HEK293 (cell line): ENCODE measurements at regions not wholly inside any gene's neighbourhood (a gene's known extent, or its start where the extent isn't known, plus 50 kb on each side); places are given as distances from the start of the nearest gene placed in this dataset.

Source experiments
- CTCF ChIA-PET: fragments of 350-600 bp; formaldehyde crosslinking; extraction: SDS; loops from one replicate; lab custom pipeline; 2021; ENCODE audit warnings: antibody characterized with exemption; lab: Yijun Ruan, JAX
- POLR2A ChIA-PET: fragments of 300-600 bp; formaldehyde crosslinking; extraction: SDS; loops from one replicate; lab custom pipeline; 2020; ENCODE audit warnings: antibody characterized with exemption, inconsistent platforms; lab: Yijun Ruan, JAX
- H3K27ac ChIP-seq: fragments of 200-500 bp; sonication (Bioruptor generic); 2 replicates; pipeline ENCODE4 v1.5.1; 2014; ENCODE audit warnings: low read depth, low read length, control low read depth, inconsistent platforms; ENCODE audit errors: extremely low read depth
- H3K36me3 ChIP-seq, 2 experiments: fragments of 200-500 bp in 1 of 2; sonication (Bioruptor generic) in 1 of 2; 1 replicate in 1 of 2; 2 replicates in 1 of 2; pipeline ENCODE4 v1.5.1; 2014 to 2017; ENCODE audit warnings: inconsistent platforms in 2 of 2, low read length in 2 of 2; ENCODE audit not compliant: control insufficient read depth in 2 of 2, insufficient read depth in 1 of 2
- H3K4me1 ChIP-seq: fragments of 200-500 bp; sonication (Bioruptor generic); 2 replicates; pipeline ENCODE4 v1.5.1; 2014; ENCODE audit warnings: mild to moderate bottlenecking, low read length, inconsistent platforms; ENCODE audit not compliant: control insufficient read depth, insufficient read depth
- H3K4me3 ChIP-seq: 2 replicates; pipeline ENCODE4 v1.5.1; 2011; ENCODE audit warnings: low read depth, mild to moderate bottlenecking, control low read depth, low read length, moderate library complexity
- H3K9me3 ChIP-seq: fragments of 200-500 bp; sonication (Bioruptor generic); 2 replicates; pipeline ENCODE4 v1.5.1; 2014; ENCODE audit warnings: low read depth, low read length, inconsistent platforms; ENCODE audit not compliant: control insufficient read depth, insufficient read depth
- SCRT2 ChIP-seq: fragments of 450-650 bp; formaldehyde crosslinking; IDR thresholded peaks from 2 replicates; pipeline ENCODE4 v1.5.1; 2016; ENCODE audit warnings: missing biosample characterization, missing genetic modification characterization
- SP7 ChIP-seq: fragments of 450-650 bp; formaldehyde crosslinking; IDR thresholded peaks from 2 replicates; pipeline ENCODE4 v1.5.1; 2016; ENCODE audit warnings: missing biosample characterization, missing genetic modification characterization
- ZBTB17 ChIP-seq: fragments of 450-650 bp; formaldehyde crosslinking; IDR thresholded peaks from 2 replicates; pipeline ENCODE4 v1.5.1; 2016; ENCODE audit warnings: missing biosample characterization, missing genetic modification characterization
- ZFP37 ChIP-seq: fragments of 450-650 bp; formaldehyde crosslinking; IDR thresholded peaks from 2 replicates; pipeline ENCODE4 v1.5.1; 2016; ENCODE audit warnings: missing biosample characterization, missing genetic modification characterization
- ZNF214 ChIP-seq: fragments of 450-650 bp; formaldehyde crosslinking; IDR thresholded peaks from 2 replicates; pipeline ENCODE4 v1.5.1; 2017; ENCODE audit warnings: missing biosample characterization, mild to moderate bottlenecking, missing genetic modification characterization, borderline replicate concordance
- ZNF24 ChIP-seq: fragments of 450-650 bp; formaldehyde crosslinking; IDR thresholded peaks from 2 replicates; pipeline ENCODE4 v1.5.1; 2016; ENCODE audit warnings: missing biosample characterization, missing genetic modification characterization
- ZNF266 ChIP-seq: fragments of 450-650 bp; formaldehyde crosslinking; IDR thresholded peaks from 2 replicates; pipeline ENCODE4 v1.5.1; 2016; ENCODE audit warnings: missing biosample characterization, missing genetic modification characterization, low read depth
- ZNF473 ChIP-seq: fragments of 450-650 bp; formaldehyde crosslinking; IDR thresholded peaks from 2 replicates; pipeline ENCODE4 v1.5.1; 2017; ENCODE audit warnings: missing biosample characterization, missing genetic modification characterization
- ZNF514 ChIP-seq: fragments of 450-650 bp; formaldehyde crosslinking; IDR thresholded peaks from 2 replicates; pipeline ENCODE4 v1.5.1; 2016; ENCODE audit warnings: missing biosample characterization, missing genetic modification characterization
- ZNF544 ChIP-seq: fragments of 450-650 bp; formaldehyde crosslinking; IDR thresholded peaks from 2 replicates; pipeline ENCODE4 v1.5.0; 2017; ENCODE audit warnings: missing biosample characterization, missing genetic modification characterization
- ZNF596 ChIP-seq: fragments of 450-650 bp; IDR thresholded peaks from 2 replicates; pipeline ENCODE4 v1.5.0; 2018; ENCODE audit warnings: missing biosample characterization, mild to moderate bottlenecking, missing genetic modification characterization, moderate library complexity
- ZNF629 ChIP-seq: fragments of 450-650 bp; formaldehyde crosslinking; IDR thresholded peaks from 2 replicates; pipeline ENCODE4 v1.5.1; 2017; ENCODE audit warnings: missing biosample characterization, missing genetic modification characterization
- ZNF76 ChIP-seq: fragments of 450-650 bp; formaldehyde crosslinking; IDR thresholded peaks from 2 replicates; pipeline ENCODE4; 2016; ENCODE audit warnings: low read depth, missing biosample characterization, missing genetic modification characterization, borderline replicate concordance
- ZNF843 ChIP-seq: fragments of 450-650 bp; formaldehyde crosslinking; IDR thresholded peaks from 2 replicates; pipeline ENCODE4 v1.5.1; 2016; ENCODE audit warnings: missing biosample characterization, missing genetic modification characterization
- TF ChIP-seq, protein P1 (sequence below): fragments of 450-650 bp; formaldehyde crosslinking; IDR thresholded peaks from 2 replicates; pipeline ENCODE4 v1.5.1; 2016; ENCODE audit warnings: missing biosample characterization, missing genetic modification characterization
- TF ChIP-seq, protein P2 (sequence below): fragments of 450-650 bp; formaldehyde crosslinking; IDR thresholded peaks from 2 replicates; pipeline ENCODE4 v1.5.1; 2016; ENCODE audit warnings: missing biosample characterization, missing genetic modification characterization
- TF ChIP-seq, protein P3 (sequence below): fragments of 450-650 bp; formaldehyde crosslinking; IDR thresholded peaks from 2 replicates; pipeline ENCODE4 v1.5.1; 2016; ENCODE audit warnings: missing biosample characterization, missing genetic modification characterization, borderline replicate concordance
- TF ChIP-seq, protein P4 (sequence below): fragments of 450-650 bp; formaldehyde crosslinking; IDR thresholded peaks from 2 replicates; pipeline ENCODE4 v1.5.1; 2017; ENCODE audit warnings: missing biosample characterization, missing genetic modification characterization
- TF ChIP-seq, protein P5 (sequence below): fragments of 450-650 bp; formaldehyde crosslinking; IDR thresholded peaks from 2 replicates; pipeline ENCODE4 v1.5.1; 2017; ENCODE audit warnings: missing biosample characterization, mild to moderate bottlenecking, missing genetic modification characterization, moderate library complexity

DNA sequence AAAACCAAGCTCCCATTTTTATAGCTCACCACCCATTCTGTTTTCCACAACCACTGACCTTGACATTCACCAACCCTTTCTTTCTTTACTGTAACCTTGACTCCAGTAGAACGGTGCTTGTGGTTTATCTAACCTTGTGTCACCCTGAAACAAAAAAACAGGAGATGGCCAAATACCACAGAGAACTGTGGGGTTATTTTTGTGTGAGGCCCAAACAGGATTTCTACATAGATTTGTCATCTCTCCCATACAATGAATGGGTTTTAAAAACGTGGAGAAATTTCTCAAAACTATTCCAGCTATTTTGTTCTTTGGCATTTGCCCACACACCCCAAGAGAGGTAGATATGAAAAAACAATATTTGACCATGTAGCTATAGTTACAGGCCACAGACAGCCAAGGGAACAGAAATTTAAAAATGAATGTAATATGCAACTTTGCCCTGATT lies 231.3 kb upstream of the TANK start:
- Histone ChIP-seq H3K27ac (no peak overlapping the region), H3K9me3 (no peaks in the 10 kb centered on the region), H3K4me3 (no peak overlapping the region), H3K36me3 (no peaks in the 10 kb centered on the region), H3K4me1 (no peaks in the 10 kb centered on the region)
- no peak for TF ChIP-seq SCRT2 (tag by site-specific recombination)
- TF ChIP-seq ZNF214 (tag by site-specific recombination), result no peak
- POLR2A ChIA-PET, result no interaction called here
- CTCF ChIA-PET, result interaction anchor here (0.8 to 1.1 kb wide), 2 partner anchors 11 to 677 kb away, joined by 3 to 4 read pairs; no protein-coding TSS in a partner anchor

DNA sequence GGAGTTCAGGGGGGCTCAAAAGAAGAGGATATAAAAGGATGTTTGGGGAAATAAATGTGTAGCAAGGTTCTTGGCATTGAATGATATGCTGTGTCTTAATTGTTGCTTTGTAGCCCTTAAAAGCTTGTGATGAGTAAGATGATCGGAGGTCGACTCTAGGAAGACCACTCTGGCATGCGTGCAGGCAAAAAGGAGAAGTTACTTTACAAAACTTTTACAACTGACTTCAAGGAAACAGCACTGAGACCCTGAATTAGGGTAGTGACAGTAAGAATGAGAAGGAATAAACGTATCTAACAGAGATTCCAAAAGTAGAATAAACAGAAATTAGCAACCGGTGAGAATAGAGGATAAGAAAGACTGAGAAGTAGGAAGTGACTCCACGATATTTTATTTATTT lies 228.7 kb upstream of the TANK start:
- TF ChIP-seq, protein P1, sequence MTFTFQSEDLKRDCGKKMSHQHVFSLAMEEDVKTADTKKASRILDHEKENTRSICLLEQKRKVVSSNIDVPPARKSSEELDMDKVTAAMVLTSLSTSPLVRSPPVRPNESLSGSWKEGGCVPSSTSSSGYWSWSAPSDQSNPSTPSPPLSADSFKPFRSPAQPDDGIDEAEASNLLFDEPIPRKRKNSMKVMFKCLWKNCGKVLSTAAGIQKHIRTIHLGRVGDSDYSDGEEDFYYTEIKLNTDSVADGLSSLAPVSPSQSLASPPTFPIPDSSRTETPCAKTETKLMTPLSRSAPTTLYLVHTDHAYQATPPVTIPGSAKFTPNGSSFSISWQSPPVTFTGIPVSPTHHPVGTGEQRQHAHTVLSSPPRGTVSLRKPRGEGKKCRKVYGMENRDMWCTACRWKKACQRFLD (tag by site-specific recombination), result no peak
- TF ChIP-seq SCRT2 (tag by site-specific recombination), result no peak
- TF ChIP-seq ZNF473 (tag by site-specific recombination), result no peak
- Histone ChIP-seq H3K4me1 (no peaks in the 10 kb centered on the region), H3K9me3 (no peaks in the 10 kb centered on the region), H3K4me3 (no peak overlapping the region), H3K27ac (no peak overlapping the region), H3K36me3 (no peaks in the 10 kb centered on the region)
- ChIA-PET POLR2A (no interaction called here), CTCF (interaction anchor here (0.8 kb wide), 1 partner anchor 132 kb away, joined by 3 read pairs; no protein-coding TSS in a partner anchor)

DNA sequence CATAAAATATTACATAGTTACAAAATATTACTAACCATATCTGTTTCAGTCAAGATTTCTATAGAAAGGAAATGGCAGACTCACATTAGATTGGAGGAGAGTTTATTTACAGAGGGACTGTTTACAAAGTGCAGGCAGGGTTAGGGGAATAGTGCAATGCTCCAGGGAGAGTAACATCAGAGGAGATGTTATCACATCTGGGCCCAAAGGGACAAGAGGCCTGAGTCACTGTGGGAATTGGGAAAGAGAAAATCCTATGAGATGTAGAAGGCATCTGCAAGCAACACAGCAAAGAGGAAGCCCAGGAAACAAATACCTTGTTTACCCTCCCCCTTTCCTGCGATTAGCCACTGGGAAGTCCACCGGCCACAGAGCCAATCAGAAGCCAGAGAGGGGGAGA lies 227.3 kb upstream of the TANK start:
- ChIA-PET POLR2A (no interaction called here), CTCF (no interaction called here)
- TF ChIP-seq, protein P2, sequence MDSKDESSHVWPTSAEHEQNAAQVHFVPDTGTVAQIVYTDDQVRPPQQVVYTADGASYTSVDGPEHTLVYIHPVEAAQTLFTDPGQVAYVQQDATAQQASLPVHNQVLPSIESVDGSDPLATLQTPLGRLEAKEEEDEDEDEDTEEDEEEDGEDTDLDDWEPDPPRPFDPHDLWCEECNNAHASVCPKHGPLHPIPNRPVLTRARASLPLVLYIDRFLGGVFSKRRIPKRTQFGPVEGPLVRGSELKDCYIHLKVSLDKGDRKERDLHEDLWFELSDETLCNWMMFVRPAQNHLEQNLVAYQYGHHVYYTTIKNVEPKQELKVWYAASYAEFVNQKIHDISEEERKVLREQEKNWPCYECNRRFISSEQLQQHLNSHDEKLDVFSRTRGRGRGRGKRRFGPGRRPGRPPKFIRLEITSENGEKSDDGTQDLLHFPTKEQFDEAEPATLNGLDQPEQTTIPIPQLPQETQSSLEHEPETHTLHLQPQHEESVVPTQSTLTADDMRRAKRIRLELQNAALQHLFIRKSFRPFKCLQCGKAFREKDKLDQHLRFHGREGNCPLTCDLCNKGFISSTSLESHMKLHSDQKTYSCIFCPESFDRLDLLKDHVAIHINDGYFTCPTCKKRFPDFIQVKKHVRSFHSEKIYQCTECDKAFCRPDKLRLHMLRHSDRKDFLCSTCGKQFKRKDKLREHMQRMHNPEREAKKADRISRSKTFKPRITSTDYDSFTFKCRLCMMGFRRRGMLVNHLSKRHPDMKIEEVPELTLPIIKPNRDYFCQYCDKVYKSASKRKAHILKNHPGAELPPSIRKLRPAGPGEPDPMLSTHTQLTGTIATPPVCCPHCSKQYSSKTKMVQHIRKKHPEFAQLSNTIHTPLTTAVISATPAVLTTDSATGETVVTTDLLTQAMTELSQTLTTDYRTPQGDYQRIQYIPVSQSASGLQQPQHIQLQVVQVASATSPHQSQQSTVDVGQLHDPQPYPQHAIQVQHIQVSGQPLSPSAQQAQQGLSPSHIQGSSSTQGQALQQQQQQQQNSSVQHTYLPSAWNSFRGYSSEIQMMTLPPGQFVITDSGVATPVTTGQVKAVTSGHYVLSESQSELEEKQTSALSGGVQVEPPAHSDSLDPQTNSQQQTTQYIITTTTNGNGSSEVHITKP, result peak; percentile 57
- no peak for TF ChIP-seq ZNF24 (tag by site-specific recombination)
- TF ChIP-seq ZNF266 (tag by site-specific recombination), result no peak
- TF ChIP-seq, protein P3, sequence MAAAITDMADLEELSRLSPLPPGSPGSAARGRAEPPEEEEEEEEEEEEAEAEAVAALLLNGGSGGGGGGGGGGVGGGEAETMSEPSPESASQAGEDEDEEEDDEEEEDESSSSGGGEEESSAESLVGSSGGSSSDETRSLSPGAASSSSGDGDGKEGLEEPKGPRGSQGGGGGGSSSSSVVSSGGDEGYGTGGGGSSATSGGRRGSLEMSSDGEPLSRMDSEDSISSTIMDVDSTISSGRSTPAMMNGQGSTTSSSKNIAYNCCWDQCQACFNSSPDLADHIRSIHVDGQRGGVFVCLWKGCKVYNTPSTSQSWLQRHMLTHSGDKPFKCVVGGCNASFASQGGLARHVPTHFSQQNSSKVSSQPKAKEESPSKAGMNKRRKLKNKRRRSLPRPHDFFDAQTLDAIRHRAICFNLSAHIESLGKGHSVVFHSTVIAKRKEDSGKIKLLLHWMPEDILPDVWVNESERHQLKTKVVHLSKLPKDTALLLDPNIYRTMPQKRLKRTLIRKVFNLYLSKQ (tag by site-specific recombination), result no peak

DNA sequence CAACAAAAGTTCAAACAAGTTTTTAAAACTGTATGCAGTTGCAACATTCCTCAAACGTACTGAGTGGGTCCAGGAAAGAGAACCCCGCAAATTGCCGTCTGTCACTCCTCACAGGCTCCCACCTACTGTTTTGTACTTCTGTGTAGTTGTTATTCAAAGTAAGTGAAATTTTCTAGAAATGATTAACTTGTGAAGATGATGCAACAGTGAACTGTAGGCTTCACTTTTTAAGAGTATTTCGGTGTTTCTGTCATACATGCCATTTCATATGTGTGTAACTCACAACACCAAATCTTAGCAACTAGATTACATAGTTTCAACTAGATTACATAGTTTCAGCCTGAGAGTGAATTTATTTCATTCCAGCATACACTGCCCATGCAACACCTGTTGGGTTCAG lies 226.0 kb upstream of the TANK start:
- Histone ChIP-seq H3K27ac (no peak overlapping the region), H3K9me3 (no peaks in the 10 kb centered on the region), H3K4me3 (no peak overlapping the region), H3K4me1 (no peaks in the 10 kb centered on the region), H3K36me3 (no peaks in the 10 kb centered on the region)
- CTCF ChIA-PET, result no interaction called here
- POLR2A ChIA-PET, result no interaction called here
- no peak for TF ChIP-seq ZNF76 (tag by site-specific recombination)
- TF ChIP-seq, protein P4, sequence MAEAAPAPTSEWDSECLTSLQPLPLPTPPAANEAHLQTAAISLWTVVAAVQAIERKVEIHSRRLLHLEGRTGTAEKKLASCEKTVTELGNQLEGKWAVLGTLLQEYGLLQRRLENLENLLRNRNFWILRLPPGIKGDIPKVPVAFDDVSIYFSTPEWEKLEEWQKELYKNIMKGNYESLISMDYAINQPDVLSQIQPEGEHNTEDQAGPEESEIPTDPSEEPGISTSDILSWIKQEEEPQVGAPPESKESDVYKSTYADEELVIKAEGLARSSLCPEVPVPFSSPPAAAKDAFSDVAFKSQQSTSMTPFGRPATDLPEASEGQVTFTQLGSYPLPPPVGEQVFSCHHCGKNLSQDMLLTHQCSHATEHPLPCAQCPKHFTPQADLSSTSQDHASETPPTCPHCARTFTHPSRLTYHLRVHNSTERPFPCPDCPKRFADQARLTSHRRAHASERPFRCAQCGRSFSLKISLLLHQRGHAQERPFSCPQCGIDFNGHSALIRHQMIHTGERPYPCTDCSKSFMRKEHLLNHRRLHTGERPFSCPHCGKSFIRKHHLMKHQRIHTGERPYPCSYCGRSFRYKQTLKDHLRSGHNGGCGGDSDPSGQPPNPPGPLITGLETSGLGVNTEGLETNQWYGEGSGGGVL (tag by site-specific recombination), result no peak
- TF ChIP-seq ZNF629, result no peak
- TF ChIP-seq ZNF514 (tag by site-specific recombination), result no peak
- TF ChIP-seq ZNF544, result no peak
- no peak for TF ChIP-seq SP7 (tag by site-specific recombination)
- TF ChIP-seq, protein P5, sequence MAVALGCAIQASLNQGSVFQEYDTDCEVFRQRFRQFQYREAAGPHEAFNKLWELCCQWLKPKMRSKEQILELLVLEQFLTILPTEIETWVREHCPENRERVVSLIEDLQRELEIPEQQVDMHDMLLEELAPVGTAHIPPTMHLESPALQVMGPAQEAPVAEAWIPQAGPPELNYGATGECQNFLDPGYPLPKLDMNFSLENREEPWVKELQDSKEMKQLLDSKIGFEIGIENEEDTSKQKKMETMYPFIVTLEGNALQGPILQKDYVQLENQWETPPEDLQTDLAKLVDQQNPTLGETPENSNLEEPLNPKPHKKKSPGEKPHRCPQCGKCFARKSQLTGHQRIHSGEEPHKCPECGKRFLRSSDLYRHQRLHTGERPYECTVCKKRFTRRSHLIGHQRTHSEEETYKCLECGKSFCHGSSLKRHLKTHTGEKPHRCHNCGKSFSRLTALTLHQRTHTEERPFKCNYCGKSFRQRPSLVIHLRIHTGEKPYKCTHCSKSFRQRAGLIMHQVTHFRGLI (tag by site-specific recombination), result no peak
- no peak for TF ChIP-seq ZFP37 (tag by site-specific recombination)
- no peak for TF ChIP-seq ZBTB17 (tag by site-specific recombination)
- no peak for TF ChIP-seq ZNF596 (tag by site-specific recombination)
- TF ChIP-seq ZNF843 (tag by site-specific recombination), result no peak

More for the DNA sequence above, 227.3 kb upstream of the TANK start:
- Histone ChIP-seq H3K27ac (no peak overlapping the region), H3K9me3 (no peaks in the 10 kb centered on the region), H3K36me3 (no peaks in the 10 kb centered on the region), H3K4me1 (no peaks in the 10 kb centered on the region), H3K4me3 (no peak overlapping the region)
